SH-SY5Y (cell line): ENCODE measurements at regions not wholly inside any gene's neighbourhood (a gene's known extent, or its start where the extent isn't known, plus 50 kb on each side); places are given as distances from the start of the nearest gene placed in this dataset.

ENCODE experiments used
- GATA2 ChIP-seq: IDR thresholded peaks from 2 replicates; pipeline ENCODE4 v1.6.1; 2011; ENCODE audit warnings: mild to moderate bottlenecking, low read depth, low read length
- GATA3 ChIP-seq: IDR thresholded peaks from 2 replicates; pipeline ENCODE4 v1.6.1; 2011; ENCODE audit warnings: low read depth, mild to moderate bottlenecking, low read length, moderate library complexity

DNA sequence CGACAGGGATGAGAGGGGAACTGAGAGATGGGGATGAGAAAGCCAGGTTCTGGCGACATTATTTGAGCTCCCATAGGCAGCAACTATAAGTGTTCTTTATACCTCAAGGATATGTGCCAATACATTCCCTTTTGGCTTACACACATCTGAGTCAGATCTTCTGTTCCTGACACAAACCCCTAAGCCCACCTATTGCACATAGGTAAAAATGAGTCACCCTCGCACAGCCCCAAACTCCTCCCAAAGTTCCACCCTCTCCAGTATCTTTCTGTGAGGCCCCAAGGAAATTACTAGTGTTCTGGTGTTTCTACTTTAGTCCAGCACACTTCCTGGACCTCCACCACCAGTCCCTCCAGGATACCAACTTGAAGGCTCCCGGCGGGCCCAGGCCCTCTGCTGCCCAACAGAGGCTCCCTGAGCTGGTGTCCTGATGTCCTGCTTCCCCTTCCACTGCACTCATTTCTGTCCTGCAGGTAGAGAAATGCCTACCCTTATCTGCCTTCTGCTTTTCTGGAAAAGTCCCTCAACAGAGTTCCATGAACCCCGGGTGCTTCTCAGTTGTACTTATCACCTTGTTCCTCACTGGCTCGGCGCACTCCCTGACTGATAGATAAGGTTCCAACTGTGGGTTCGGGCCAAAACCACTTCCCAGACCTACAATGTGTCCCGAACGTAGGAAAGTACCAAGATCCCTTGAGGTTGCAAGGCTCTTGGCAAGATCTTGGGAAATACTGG lies 125.5 kb downstream of the EN1 start:
- TF ChIP-seq GATA2 (no peak), GATA3 (no peak)
